AG04450 (cell line): ENCODE measurements at regions not wholly inside any gene's neighbourhood (a gene's known extent, or its start where the extent isn't known, plus 50 kb on each side); places are given as distances from the start of the nearest gene placed in this dataset.

Experiments used
- CTCF ChIA-PET: fragments of 300-600, 350-600 bp; formaldehyde crosslinking; extraction: SDS; loops from one replicate; lab custom pipeline; 2022; ENCODE audit warnings: antibody characterized with exemption, inconsistent platforms; lab: Charles Lee
- POLR2A ChIA-PET: fragments of 350-600 bp; formaldehyde crosslinking; extraction: SDS; loops from one replicate; lab custom pipeline; 2021; ENCODE audit warnings: antibody characterized with exemption, inconsistent platforms; lab: Yijun Ruan, JAX
- DNase-seq: peaks from one replicate; pipeline ENCODE4 v3.0.0-alpha.2; 2011; ENCODE audit warnings: low read depth, low spot score
- H3K27ac ChIP-seq: one replicate; pipeline ENCODE4 v1.5.1; 2012; ENCODE audit warnings: low read depth, low read length, control low read depth
- H3K27me3 ChIP-seq: one replicate; pipeline ENCODE4 v1.6.0; 2012; ENCODE audit warnings: low read length; ENCODE audit not compliant: control insufficient read depth, insufficient read depth
- H3K4me3 ChIP-seq: 2 replicates; pipeline ENCODE4 v1.5.1; 2011; ENCODE audit warnings: mild to moderate bottlenecking, low read depth, low read length, control low read depth
- H3K9me3 ChIP-seq: 2 replicates; pipeline ENCODE4 v1.5.1; 2012; ENCODE audit warnings: low read length; ENCODE audit not compliant: control insufficient read depth, insufficient read depth
- CTCF ChIP-seq: IDR thresholded peaks from 2 replicates; pipeline ENCODE4 v1.5.1; 2011; ENCODE audit warnings: low read depth, low read length, control low read depth, inconsistent platforms

- no peak for TF ChIP-seq CTCF
- DNase-seq, result no peak
- CTCF ChIA-PET, result no interaction called here
- POLR2A ChIA-PET, result no interaction called here
- H3K27me3 ChIP-seq, result no peaks in the 10 kb centered on the region
- peaks cover 4% of the 10 kb centered on the region; the same call in 1 of the 2 replicates for H3K9me3 ChIP-seq
- no peak overlapping the region for H3K27ac ChIP-seq
- no peak overlapping the region for H3K4me3 ChIP-seq
Observed at GRCh38 chr14:95811813-95812212, 64.8 kb upstream of the TUNAR start.

- Histone ChIP-seq H3K27me3 (no peaks in the 10 kb centered on the region), H3K4me3 (no peak overlapping the region), H3K9me3 (peaks cover 4% of the 10 kb centered on the region; the same call in 1 of the 2 replicates), H3K27ac (no peak overlapping the region)
- CTCF ChIA-PET, result no interaction called here
- TF ChIP-seq CTCF, result no peak
- no peak for DNase-seq
- POLR2A ChIA-PET, result no interaction called here
Observed at GRCh38 chr14:95808371-95808770, 68.3 kb upstream of the TUNAR start.

GRCh38 chr14:95796788-95797187 is 79.8 kb upstream of the TUNAR start:
- no peaks in the 10 kb centered on the region for H3K9me3 ChIP-seq
- DNase-seq, result no peak
- ChIA-PET POLR2A (no interaction called here), CTCF (no interaction called here)
- TF ChIP-seq CTCF, result no peak
- H3K27me3 ChIP-seq, result no peaks in the 10 kb centered on the region
- no peak overlapping the region for H3K4me3 ChIP-seq
- H3K27ac ChIP-seq, result no peak overlapping the region

- no peaks in the 10 kb centered on the region; the same call in 1 of the 2 replicates for H3K9me3 ChIP-seq
- no peak for TF ChIP-seq CTCF
- DNase-seq, result no peak
- H3K4me3 ChIP-seq, result no peak overlapping the region
- H3K27me3 ChIP-seq, result no peaks in the 10 kb centered on the region
- CTCF ChIA-PET, result no interaction called here
- POLR2A ChIA-PET, result no interaction called here
- no peak overlapping the region for H3K27ac ChIP-seq
Observed at GRCh38 chr14:95787941-95788340, 74.0 kb upstream of the TCL1A start.

- ChIA-PET POLR2A (no interaction called here), CTCF (no interaction called here)
- no peaks in the 10 kb centered on the region for H3K27me3 ChIP-seq
- no peak overlapping the region for H3K4me3 ChIP-seq
- H3K27ac ChIP-seq, result no peak overlapping the region
- TF ChIP-seq CTCF, result no peak
- DNase-seq, result no peak
- no peaks in the 10 kb centered on the region; the same call in 1 of the 2 replicates for H3K9me3 ChIP-seq
Observed at GRCh38 chr14:95786566-95786965, 72.6 kb upstream of the TCL1A start.
